Left ventricle myocardium superior (tissue), 1 donor: ENCODE measurements at regions not wholly inside any gene's neighbourhood (a gene's known extent, or its start where the extent isn't known, plus 50 kb on each side); places are given as distances from the start of the nearest gene placed in this dataset.
A peak's percentile ranks its signal among the peaks of the same experiment; 100 is the strongest.

Source experiments
- ATAC-seq: fragments of 200-7000 bp; cut with Tn5 transposase; one replicate; pipeline ENCODE4 v1.9.1; 2020; ENCODE audit warnings: mild to moderate bottlenecking, moderate library complexity
- DNase-seq: peaks from one replicate; pipeline ENCODE4 v3.0.0-alpha.2; 2020
- intact Hi-C: fragments of 100-400 bp; cut with micrococcal nuclease; formaldehyde crosslinking; loops from one replicate; pipeline ENCODE4 v1.11.0; 2022
- donor health status: DM: no; HTN: yes; CAD: no; lungs with severe emphysema.

DNA sequence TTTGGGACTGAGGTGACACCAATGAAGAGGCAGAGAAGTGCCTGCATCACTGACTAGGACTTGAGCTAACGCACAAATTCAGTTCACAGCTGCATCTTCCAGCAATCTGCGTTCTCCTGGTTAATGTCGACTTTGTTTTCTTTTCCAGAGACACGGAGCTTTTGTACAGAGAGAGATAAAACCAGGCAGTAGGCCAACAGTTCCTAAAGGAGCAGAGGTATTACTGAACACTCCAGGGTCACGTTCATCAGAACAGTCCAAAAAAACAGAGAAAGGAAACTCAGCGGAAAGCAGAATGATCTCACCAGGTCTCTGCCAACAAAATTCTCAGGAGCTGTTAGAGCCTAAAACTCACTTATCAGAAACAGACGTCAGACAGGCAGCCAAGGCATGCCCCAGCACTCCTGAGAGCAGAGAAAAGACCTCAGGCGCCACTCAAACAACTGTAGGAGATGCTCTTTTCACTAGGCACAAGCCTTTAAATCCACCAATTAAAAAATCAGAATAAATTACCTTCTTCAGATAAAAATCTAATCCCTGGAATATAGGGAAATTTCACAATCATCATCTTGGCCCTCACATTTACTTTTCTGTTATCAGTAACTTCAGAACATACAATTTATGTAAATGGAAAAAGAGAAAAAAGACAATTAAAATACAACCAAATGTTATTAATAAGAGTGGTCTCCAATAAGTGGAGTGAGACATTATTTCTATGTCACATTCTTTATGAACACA, 95.9 kb upstream of the SPTBN1 start:
- DNase-seq (peak; percentile 62), ATAC-seq (peak; percentile 94)
- intact Hi-C loops: no loop called here

- DNase-seq: no peak
- ATAC-seq: no peak
- intact Hi-C loops: no loop called here
Measured at GRCh38 chr2:54364409-54364808, 91.7 kb upstream of the SPTBN1 start.

DNA sequence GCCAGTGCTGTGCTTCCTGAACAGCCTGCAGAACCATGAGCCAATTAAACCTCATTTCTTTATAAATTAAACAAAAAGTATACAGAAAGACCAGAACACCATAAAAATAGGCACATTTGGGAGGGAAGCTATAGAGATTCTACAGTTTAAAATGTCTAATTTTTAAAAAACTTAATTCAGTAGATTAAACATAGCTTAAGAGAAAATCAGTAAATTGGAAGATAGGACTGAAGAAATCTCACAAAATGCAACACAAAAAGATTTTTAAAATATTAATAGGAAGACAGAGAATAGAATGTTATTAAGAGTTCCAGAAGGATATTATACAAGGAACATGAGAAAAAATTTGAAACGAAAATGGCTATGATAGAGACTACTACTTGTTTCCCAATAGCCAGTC, 90.5 kb upstream of the SPTBN1 start:
- intact Hi-C loops: no loop called here
- DNase-seq: no peak
- ATAC-seq: no peak

- intact Hi-C loops: no loop called here
- DNase-seq (no peak), ATAC-seq (no peak)
Measured at GRCh38 chr2:54366487-54367280, 89.4 kb upstream of the SPTBN1 start.

DNA sequence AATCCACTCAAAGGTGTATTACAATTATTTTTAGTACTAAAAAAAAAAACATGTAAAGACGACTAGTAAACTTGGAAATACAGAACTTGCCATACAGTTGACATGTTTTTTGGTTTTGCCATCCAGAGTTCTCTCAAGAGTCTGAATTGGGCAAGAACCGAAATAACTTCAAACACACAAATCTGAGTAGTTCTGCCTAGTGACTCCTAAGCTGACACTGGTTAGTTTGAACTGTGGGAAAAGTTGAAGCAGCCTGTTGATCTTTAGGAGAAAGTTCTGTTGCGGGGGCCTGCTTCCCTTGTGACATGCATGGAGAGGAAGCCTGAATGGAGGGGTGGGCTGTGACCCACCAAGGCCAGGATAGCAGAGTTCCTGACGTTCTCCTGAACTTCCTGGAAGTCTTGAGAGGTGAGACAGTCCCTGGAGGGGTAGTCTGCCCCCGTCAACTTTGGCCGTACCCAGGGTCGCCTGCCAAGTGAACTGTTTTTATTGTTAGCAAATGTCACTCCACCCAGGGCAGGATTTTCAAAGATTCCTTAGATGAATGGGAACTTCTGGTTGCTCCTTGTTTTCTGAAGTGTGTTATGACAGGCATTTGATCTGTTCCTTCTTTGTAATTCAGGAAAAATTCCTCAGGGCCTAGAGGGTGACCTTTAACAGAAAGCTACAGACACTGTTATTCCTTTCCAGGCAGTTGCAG, 85.6 kb upstream of the SPTBN1 start:
- intact Hi-C loops: no loop called here
- ATAC-seq (peak; percentile 61), DNase-seq (peak; percentile 41)

GRCh38 chr2:54371460-54372065, 84.6 kb upstream of the SPTBN1 start:
- ATAC-seq (no peak), DNase-seq (no peak)
- intact Hi-C loops: no loop called here

DNA sequence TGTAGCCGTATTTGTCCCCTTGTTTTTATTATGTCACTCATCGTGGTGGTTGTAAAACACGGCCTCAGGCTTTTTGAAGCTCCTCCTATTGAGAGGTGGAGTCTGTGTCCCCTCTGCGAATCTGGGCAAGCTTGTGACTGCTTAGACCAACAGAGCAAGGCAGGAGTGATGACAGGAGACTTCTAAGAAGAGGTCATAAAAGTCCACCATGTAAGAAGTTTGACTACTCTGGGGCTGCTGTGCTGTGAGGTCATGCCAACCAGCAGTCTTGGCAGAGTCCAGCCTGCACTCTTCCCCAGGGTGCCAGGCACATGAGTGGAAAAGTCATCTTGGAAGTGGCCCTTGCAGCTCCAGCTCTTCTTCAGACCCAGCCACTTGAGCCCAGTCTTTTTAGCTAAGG, 83.8 kb upstream of the SPTBN1 start:
- DNase-seq (peak; percentile 32), ATAC-seq (peak; percentile 79)

GRCh38 chr2:54373855-54374254, 82.3 kb upstream of the SPTBN1 start:
- DNase-seq: no peak
- peak; percentile 42 for ATAC-seq
- intact Hi-C loops: no loop called here

More for the DNA sequence above, 83.8 kb upstream of the SPTBN1 start:
- intact Hi-C loops: no loop called here

DNA sequence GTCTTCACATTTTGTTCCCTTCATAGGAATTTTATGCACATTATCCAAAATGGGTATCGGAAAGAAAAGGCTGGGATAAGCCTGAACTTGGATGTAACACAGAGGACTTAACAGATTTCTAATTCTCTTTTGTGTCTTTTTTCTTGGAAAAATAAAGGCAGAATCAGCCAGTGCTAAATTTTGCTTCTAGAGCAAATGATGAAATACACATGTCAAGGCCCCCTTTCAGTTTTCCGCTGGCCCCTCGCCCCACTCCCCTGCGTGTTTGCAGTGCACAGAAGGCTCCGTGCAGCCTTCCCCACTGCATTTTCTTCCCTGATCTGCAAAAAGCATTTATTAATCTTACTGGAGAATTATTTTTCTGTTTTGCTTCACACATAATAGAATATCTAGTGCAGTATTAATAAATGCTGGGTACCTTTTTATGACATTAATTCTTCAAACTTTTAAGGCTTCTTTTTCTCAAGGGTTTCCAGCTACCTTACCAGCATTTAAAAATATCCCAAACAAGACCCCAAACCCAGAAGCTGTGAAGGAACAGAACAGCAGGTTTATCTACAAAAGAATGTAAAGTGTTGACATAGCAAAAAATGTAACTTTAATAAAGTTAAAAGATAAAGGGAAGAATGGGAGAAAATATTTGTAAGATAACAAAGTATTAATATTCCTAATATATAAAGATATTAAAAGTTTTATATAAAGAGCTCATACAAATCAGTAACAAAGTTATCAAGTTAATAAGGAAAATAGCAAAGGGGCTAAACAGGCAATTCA, 81.3 kb upstream of the SPTBN1 start:
- no peak for ATAC-seq
- intact Hi-C loops: no loop called here
- DNase-seq: no peak

- intact Hi-C loops: no loop called here
- DNase-seq (no peak), ATAC-seq (no peak)
Measured at GRCh38 chr2:54377451-54377850, 78.7 kb upstream of the SPTBN1 start.

DNA sequence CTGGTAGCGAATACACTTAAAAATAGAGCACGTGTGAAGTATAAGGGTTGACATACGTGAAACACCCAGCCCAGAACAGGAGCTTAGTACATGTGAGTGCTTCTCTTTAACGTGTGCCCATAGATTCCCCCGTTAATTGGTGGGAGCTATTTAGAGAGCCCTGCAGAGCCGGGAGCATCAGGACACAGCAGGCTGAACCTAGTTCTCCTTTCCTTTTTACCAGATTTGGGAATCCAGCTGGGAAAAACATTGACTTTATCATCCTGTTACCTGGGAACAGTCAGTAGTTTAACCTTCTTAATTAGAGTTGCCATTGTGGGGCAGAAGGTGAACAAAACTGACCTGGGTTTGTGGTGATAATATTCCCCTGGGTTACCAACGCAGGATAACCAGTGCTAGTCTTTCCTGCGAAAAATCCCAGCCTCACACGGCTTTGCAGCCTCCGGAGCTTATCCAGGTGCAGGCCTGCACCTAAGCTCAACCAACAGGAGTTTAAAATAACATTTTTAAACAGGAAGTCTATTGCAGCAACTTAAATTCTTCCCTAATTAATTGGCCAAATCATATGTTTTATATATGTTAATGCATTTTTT, 78.1 kb upstream of the SPTBN1 start:
- intact Hi-C loops: no loop called here
- no peak for ATAC-seq
- no peak for DNase-seq

- ATAC-seq (no peak), DNase-seq (no peak)
- intact Hi-C loops: no loop called here
Measured at GRCh38 chr2:54380670-54381069, 75.5 kb upstream of the SPTBN1 start.

DNA sequence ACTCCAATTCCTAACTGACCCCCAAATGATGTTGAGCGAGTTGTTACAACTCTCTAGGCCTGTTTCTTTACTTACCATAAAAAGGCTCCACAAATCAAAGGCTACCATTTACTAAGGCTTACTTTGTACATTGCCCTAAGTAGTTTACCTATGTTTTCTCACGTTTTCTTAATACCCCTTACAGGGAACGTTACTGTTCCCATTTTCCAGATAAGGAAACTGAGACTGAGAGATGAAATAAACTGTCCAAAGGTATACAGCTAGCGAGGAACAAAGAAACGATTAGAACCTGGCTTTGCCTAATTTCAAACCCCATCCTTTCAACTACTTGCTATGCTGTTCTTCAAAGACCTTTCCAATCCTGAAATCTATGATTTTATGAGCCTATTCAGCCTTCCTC, 74.8 kb upstream of the SPTBN1 start:
- ATAC-seq: no peak
- intact Hi-C loops: no loop called here
- DNase-seq: no peak

DNA sequence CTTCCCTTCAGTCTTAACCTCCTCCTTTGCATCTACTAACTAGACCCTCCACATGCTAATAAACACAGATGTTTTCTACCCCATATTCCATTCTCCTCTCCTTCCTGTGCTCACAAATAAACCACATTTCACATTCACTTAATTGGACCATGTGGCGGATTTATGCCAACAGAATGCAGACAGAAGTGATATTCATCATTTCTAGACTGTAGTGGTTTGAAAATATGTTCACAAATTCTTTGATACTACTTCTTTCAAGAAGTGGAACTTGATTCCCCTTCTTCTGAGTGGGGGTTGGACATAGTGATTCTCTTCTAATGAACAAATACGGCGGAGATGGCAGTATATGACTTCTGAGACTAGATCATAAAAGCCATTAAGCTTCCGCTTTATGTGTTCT, 73.5 kb upstream of the SPTBN1 start:
- intact Hi-C loops: no loop called here
- no peak for DNase-seq

GRCh38 chr2:54384301-54385203, 71.6 kb upstream of the SPTBN1 start:
- no peak for DNase-seq
- intact Hi-C loops: no loop called here

More for the DNA sequence above, 73.5 kb upstream of the SPTBN1 start:
- ATAC-seq: no peak

GRCh38 chr2:54385271-54385670, 70.9 kb upstream of the SPTBN1 start:
- DNase-seq: no peak
- no peak for ATAC-seq
- intact Hi-C loops: no loop called here

More at GRCh38 chr2:54384301-54385203, 71.6 kb upstream of the SPTBN1 start:
- peak; percentile 7 for ATAC-seq

GRCh38 chr2:54386585-54386984, 69.5 kb upstream of the SPTBN1 start:
- DNase-seq (no peak), ATAC-seq (no peak)
- intact Hi-C loops: no loop called here
